CD4-positive, alpha-beta T cell (primary cell): ENCODE measurements at regions not wholly inside any gene's neighbourhood (a gene's known extent, or its start where the extent isn't known, plus 50 kb on each side); places are given as distances from the start of the nearest gene placed in this dataset.

Source experiments
- ATAC-seq: fragments of 200-7000 bp; cut with Tn5 transposase; one replicate; pipeline ENCODE4 v1.10.0; 2022; ENCODE audit warnings: mild to moderate bottlenecking; ENCODE audit not compliant: poor library complexity
- CTCF ChIA-PET: fragments of 350-600 bp; sonication (Branson Sonifier 250); formaldehyde crosslinking; loops from one replicate; lab custom pipeline; 2021; ENCODE audit warnings: antibody characterized with exemption, inconsistent platforms; lab: Charles Lee
- POLR2A ChIA-PET: fragments of 350-600 bp; sonication (Branson Sonifier 250); formaldehyde crosslinking; loops from one replicate; lab custom pipeline; 2021; ENCODE audit warnings: antibody characterized with exemption, inconsistent platforms; lab: Charles Lee
- DNase-seq, 14 experiments: peaks; one replicate each; pipeline ENCODE4 v3.0.0-alpha.2; 2013 to 2020; ENCODE audit warnings: mixed read lengths in 2 of 14
- H3K27ac ChIP-seq, 2 donors: one replicate each; pipeline versions ENCODE4 v1.5.1 to v1.7.0; 2013; ENCODE audit warnings: low read length in 2 of 2, low read depth in 1 of 2, mild to moderate bottlenecking in 1 of 2
- H3K27me3 ChIP-seq, 2 experiments: 1 replicate in 1 of 2; 2 replicates in 1 of 2; pipeline versions ENCODE4 v1.6.1 to v1.7.0; 2013; ENCODE audit warnings: low read length in 2 of 2, control low read depth in 1 of 2, mild to moderate bottlenecking in 1 of 2, moderate library complexity in 1 of 2; ENCODE audit not compliant: insufficient read depth in 2 of 2, control insufficient read depth in 1 of 2
- H3K36me3 ChIP-seq: one replicate; pipeline ENCODE4 v1.6.1; 2013; ENCODE audit warnings: low read length, control low read depth; ENCODE audit not compliant: insufficient read depth
- H3K4me1 ChIP-seq: one replicate; pipeline ENCODE4 v1.6.1; 2013; ENCODE audit warnings: low read length, control low read depth; ENCODE audit not compliant: insufficient read depth
- H3K4me3 ChIP-seq: one replicate; pipeline ENCODE4 v1.5.1; 2013; ENCODE audit warnings: mild to moderate bottlenecking, low read length, moderate library complexity
- H3K9me3 ChIP-seq, 2 experiments: 1 replicate in 1 of 2; 2 replicates in 1 of 2; pipeline versions ENCODE4 v1.6.1 to v1.7.0; 2013; ENCODE audit warnings: low read length in 2 of 2, mild to moderate bottlenecking in 2 of 2, control low read depth in 1 of 2, moderate library complexity in 1 of 2; ENCODE audit not compliant: control insufficient read depth in 1 of 2, insufficient read depth in 1 of 2
- H3K27ac Mint-ChIP-seq: one replicate; pipeline ENCODE4 v1.8.0; 2020; ENCODE audit warnings: mixed read lengths
- H3K27me3 Mint-ChIP-seq: one replicate; pipeline ENCODE4 v1.8.0; 2021; ENCODE audit warnings: mixed read lengths
- H3K36me3 Mint-ChIP-seq: one replicate; pipeline ENCODE4 v1.8.0; 2021; ENCODE audit warnings: low read depth, mixed read lengths
- H3K4me1 Mint-ChIP-seq: one replicate; pipeline ENCODE4 v1.8.0; 2021; ENCODE audit warnings: low read depth, mixed read lengths
- H3K4me3 Mint-ChIP-seq: one replicate; pipeline ENCODE4 v1.8.0; 2020; ENCODE audit warnings: mild to moderate bottlenecking, mixed read lengths
- H3K9me3 Mint-ChIP-seq: one replicate; pipeline ENCODE4 v1.8.0; 2020; ENCODE audit warnings: mixed read lengths
- CTCF ChIP-seq: fragments of 200-600 bp; IDR thresholded peaks from one replicate; pipeline ENCODE4 v1.8.0; 2022; ENCODE audit warnings: antibody characterized with exemption, mild to moderate bottlenecking
- intact Hi-C, 2 experiments: fragments of 100-400 bp; cut with DNase I in 1 of 2; cut with micrococcal nuclease in 1 of 2; formaldehyde crosslinking; loops; one replicate each; pipeline versions ENCODE4 v1.15.1 to v1.9.0; 2023 to 2025; cut with DNase I, micrococcal nuclease

- intact Hi-C loops, result loop anchor here in 1 of 2 experiments (5.0 kb wide), 1 partner anchor 58 kb away; no protein-coding TSS in a partner anchor
- Histone ChIP-seq H3K27ac (no peak overlapping the region), H3K36me3 (no peaks in the 10 kb centered on the region), H3K4me3 (no peak overlapping the region), H3K27me3 (no peaks in the 10 kb centered on the region), H3K4me1 (no peaks in the 10 kb centered on the region), H3K9me3 (peaks cover 0 to 4% of the 10 kb centered on the region in 2 experiments)
- Mint-ChIP-seq H3K4me1 (no peaks in the 10 kb centered on the region), H3K27ac (no peak overlapping the region), H3K4me3 (no peak overlapping the region), H3K36me3 (no peaks in the 10 kb centered on the region), H3K9me3 (peaks cover 2% of the 10 kb centered on the region), H3K27me3 (no peaks in the 10 kb centered on the region)
- ChIA-PET CTCF (no interaction called here), POLR2A (no interaction called here)
- ATAC-seq, result no peak
- no peak for DNase-seq
- TF ChIP-seq CTCF, result no peak
These were observed 1356.2 kb upstream of the C9orf72 start for GRCh38 chr9:28929433-28929832.

- ATAC-seq, result no peak
- H3K27ac ChIP-seq, result no peak overlapping the region
- H3K4me1 ChIP-seq, result no peaks in the 10 kb centered on the region
- CTCF ChIA-PET, result no interaction called here
- no peaks in the 10 kb centered on the region for H3K27me3 Mint-ChIP-seq
- H3K9me3 Mint-ChIP-seq, result peaks cover 2% of the 10 kb centered on the region
- H3K4me1 Mint-ChIP-seq, result no peaks in the 10 kb centered on the region
- POLR2A ChIA-PET, result no interaction called here
- no peaks in the 10 kb centered on the region for H3K36me3 ChIP-seq
- H3K27me3 ChIP-seq, result no peaks in the 10 kb centered on the region
- intact Hi-C loops, result no loop called here
- DNase-seq, result no peak
- H3K9me3 ChIP-seq, result peaks cover 0 to 4% of the 10 kb centered on the region in 2 experiments
- TF ChIP-seq CTCF, result no peak
- no peak overlapping the region for H3K4me3 ChIP-seq
- H3K4me3 Mint-ChIP-seq, result no peak overlapping the region
- no peak overlapping the region for H3K27ac Mint-ChIP-seq
- no peaks in the 10 kb centered on the region for H3K36me3 Mint-ChIP-seq
These were observed 1357.5 kb upstream of the C9orf72 start for GRCh38 chr9:28930766-28931165.

- Mint-ChIP-seq H3K4me3 (no peak overlapping the region), H3K36me3 (no peaks in the 10 kb centered on the region), H3K27ac (no peak overlapping the region), H3K9me3 (peaks cover 5% of the 10 kb centered on the region), H3K4me1 (no peaks in the 10 kb centered on the region), H3K27me3 (no peaks in the 10 kb centered on the region)
- peaks cover 0 to 4% of the 10 kb centered on the region in 2 experiments for H3K9me3 ChIP-seq
- intact Hi-C loops, result no loop called here
- no peak for TF ChIP-seq CTCF
- ATAC-seq (no peak), DNase-seq (no peak)
- H3K36me3 ChIP-seq, result no peaks in the 10 kb centered on the region
- H3K27ac ChIP-seq, result no peak overlapping the region
- H3K27me3 ChIP-seq, result no peaks in the 10 kb centered on the region
- ChIA-PET CTCF (no interaction called here), POLR2A (no interaction called here)
- H3K4me1 ChIP-seq, result no peaks in the 10 kb centered on the region
- no peak overlapping the region for H3K4me3 ChIP-seq
These were observed 1360.8 kb upstream of the C9orf72 start for GRCh38 chr9:28934111-28934510.
